Activated gamma-delta T cell treated with Interleukin-2 at 50 U/mL for 16 hours (primary cell): ENCODE measurements at regions not wholly inside any gene's neighbourhood (a gene's known extent, or its start where the extent isn't known, plus 50 kb on each side); places are given as distances from the start of the nearest gene placed in this dataset.
"Not testable (repeated sequence)": the region's sequence is repeated elsewhere in the genome, so short reads cannot be mapped to it uniquely, and the experiment has no call there.

Experiments
- DNase-seq: peaks from one replicate; pipeline ENCODE4 v3.0.0-alpha.2; 2020

DNA sequence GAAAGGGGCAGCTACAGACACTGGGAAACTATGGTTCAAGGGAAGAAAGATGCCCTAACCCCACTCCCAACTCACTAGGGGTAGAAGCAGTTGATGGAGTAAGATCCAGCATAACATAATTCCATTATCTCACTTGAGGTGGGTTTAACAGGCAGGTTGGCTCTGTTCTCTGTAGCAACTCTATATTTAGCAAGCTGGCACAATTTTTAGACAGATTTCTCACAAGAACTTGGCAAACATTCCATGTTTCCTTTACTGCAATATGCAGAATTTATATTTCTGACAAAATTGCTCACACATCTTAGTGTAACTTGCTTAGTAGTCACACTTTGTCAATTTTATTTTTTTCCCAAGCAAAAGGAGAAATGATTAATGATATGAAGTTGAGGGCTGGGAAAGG is 475.4 kb downstream of the RMST start:
- no peak for DNase-seq

DNA sequence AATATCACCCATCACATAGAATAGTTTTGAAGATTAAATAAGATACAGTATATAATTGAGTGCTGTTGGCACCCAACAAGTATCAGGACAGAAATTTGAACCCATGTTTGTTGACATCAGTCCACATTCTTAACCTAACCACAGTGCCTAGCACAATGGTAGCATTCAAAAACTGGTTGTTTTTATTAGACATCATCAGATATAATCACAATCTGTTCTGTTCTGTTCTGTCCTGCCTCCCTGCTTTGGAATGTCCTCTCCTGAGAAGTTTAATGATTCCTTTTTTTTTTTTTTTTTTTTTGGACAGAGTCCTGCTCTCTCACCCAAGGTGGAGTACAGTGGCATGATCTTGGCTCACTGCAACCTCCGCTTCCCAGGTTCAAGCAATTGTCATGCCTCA is 476.6 kb downstream of the RMST start:
- DNase-seq, result no peak

- no peak for DNase-seq
Measured at GRCh38 chr12:97940105-97940504, 477.5 kb downstream of the RMST start.

DNA sequence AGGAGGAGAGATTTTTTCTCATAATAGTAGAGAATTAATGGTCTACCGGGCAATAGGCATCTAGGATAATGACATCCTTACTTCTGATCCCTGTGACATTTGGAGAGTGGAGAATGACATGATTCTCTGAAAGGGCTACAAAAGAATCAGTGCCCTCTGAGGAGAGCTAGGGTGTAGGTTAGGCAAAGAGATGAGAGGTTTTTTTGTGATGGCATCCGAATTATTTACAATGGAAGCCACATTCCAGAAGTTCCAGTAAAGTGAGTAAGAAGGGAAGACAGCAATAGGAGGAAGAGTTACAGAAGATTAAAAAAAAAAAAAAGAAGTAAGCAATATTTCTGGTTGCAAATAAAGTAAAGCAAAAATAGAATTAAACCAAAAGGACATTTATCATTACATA is 478.0 kb downstream of the RMST start:
- no peak for DNase-seq

DNA sequence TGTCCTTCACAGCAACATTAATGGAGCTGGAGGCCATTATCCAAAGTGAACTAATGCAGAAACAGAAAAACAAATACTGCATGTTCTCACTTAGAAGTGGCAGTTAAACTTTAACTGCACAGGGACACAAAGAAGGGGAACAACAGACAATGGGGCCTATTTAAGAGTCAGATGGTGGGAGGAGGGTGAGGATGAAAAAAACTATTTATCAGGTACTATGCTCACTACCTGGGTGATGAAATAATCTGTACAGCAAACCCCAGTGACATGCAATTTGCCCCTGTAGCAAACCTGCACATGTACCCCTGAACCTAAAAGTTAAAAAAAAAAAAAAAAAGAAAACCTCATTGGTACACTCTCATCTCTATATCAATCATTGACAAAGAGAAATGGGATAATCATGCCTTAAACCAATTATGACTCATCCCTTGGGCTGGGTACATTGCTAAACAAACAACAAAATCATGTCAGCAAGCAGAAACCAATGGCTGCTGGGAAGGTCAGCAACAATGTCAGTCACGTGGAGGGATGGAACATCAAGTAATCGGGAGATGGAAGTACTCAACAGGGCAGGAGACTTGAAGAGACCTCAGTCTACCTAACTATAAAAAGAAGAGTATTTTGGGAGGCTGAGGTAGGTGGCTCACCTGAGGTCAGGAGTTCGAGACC is 479.2 kb downstream of the RMST start:
- no peak for DNase-seq

- DNase-seq, result no peak
Measured at GRCh38 chr12:97943359-97943758, 480.8 kb downstream of the RMST start.

GRCh38 chr12:97944576-97944975 is 482.0 kb downstream of the RMST start:
- DNase-seq, result no peak

- DNase-seq, result no peak
Measured at GRCh38 chr12:97946701-97947100, 484.1 kb downstream of the RMST start.

DNA sequence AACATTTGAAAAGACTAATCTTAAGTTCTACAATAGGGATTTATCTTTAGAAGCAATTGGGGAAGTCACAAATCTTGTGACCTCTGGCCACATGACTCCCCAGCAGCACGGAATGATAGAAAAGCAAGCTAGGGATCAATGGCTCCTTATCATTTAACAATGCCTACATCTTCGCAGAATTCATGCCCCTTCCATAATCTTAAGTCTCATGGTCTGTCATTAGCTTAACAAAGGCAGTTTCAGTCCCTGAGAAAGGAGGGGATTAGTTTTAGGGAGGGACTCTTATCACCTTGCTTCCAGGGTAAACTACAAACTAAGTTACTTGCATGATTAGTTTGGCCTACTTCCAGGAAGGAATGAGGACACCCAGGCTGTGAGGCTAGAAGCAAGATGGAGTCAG is 486.0 kb downstream of the RMST start:
- DNase-seq, result no peak

GRCh38 chr12:97951239-97951638 is 488.6 kb downstream of the RMST start:
- no peak for DNase-seq

DNA sequence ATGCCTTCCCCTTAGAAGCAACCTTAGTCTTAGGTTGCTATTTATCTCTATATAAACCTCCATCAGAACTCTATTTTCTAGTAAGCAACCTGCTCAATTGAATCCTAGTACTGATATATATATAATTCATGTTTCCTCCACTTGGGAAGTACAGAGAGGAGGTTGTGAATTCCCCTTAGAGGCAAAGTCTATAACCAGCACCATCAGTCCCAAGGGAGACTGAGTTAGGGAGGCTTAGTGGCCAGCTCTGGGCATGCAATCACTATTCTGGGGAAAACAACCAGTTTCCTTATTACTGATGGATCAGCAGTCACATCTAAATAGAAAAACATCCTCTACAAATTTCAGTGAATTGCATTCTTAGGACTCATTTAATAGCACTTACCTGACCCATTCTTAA is 489.1 kb downstream of the RMST start:
- DNase-seq, result no peak

GRCh38 chr12:97957109-97957508 is 494.5 kb downstream of the RMST start:
- no peak for DNase-seq

GRCh38 chr12:97960225-97960624 is 497.6 kb downstream of the RMST start:
- DNase-seq, result no peak

GRCh38 chr12:97960741-97961608 is 498.4 kb downstream of the RMST start:
- no peak for DNase-seq

DNA sequence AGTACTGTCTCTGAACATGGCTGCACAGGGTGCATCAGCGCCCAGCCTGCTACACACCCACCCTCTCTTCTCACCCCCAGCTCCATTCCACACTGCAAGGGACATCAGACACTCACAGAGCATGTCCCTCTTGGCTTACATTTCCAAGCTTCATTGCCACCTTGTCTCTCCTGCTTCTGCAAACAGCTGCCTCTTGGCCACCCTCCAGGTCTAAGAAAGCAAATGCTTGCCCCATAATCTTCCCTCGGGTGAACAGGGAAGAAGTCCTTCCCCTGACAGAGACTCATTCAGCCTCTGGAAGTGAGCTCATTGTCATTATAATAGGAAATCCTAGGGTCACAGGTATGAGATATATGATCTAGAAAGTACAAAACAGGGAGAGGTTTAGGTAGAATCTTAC is 505.2 kb downstream of the RMST start:
- no peak for DNase-seq

- DNase-seq, result no peak
Measured at GRCh38 chr12:97968641-97969197, 506.1 kb downstream of the RMST start.

- DNase-seq, result no peak
Measured at GRCh38 chr12:97977870-97978405, 515.3 kb downstream of the RMST start.

DNA sequence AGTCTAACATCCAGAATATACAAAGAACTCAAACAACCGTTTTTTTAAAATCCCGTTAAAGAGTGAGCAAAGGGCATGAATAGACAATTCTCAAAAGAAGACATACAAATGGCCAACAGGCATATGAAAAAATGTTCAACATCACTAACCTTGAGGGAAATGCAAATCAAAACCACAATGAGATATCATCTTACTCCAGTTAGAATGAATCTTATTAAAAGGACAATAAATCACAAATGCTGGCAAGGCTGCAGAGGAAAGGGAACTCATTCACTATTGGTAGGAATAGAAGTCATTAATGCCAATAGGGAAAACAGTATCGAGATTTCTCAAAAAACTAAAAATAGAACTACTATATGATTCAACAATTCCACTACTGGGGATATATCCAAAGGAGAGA is 520.1 kb downstream of the RMST start:
- no peak for DNase-seq

GRCh38 chr12:97983796-97984195 is 521.2 kb downstream of the RMST start:
- no peak for DNase-seq

- no peak for DNase-seq
Measured at GRCh38 chr12:97984436-97984835, 521.8 kb downstream of the RMST start.

GRCh38 chr12:97984974-97985580 is 522.5 kb downstream of the RMST start:
- no peak for DNase-seq

- DNase-seq, result no peak
Measured at GRCh38 chr12:97985834-97986233, 523.2 kb downstream of the RMST start.

DNA sequence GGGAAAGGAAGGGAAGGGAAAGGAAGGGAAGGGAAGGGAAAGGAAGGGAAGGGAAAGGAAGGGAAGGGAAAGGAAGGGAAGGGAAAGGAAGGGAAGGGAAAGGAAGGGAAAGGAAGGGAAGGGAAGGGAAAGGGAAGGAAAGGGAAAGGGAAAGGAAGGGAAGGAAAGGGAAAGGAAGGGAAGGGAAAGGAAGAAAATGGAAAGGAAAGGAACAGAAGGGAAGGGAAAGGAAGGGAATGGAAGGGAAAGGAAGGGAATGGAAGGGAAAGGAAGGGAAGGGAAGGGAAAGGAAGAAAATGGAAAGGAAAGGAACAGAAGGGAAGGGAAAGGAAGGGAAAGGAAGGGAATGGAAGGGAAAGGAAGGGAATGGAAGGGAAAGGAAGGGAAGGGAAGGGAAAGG is 526.0 kb downstream of the RMST start:
- not testable (repeated sequence) for DNase-seq
